GM21723 (cell line): ENCODE measurements at regions not wholly inside any gene's neighbourhood (a gene's known extent, or its start where the extent isn't known, plus 50 kb on each side); places are given as distances from the start of the nearest gene placed in this dataset.
"Not testable (repeated sequence)": the region's sequence is repeated elsewhere in the genome, so short reads cannot be mapped to it uniquely, and the experiment has no call there.

ENCODE experiments used
- ATAC-seq: cut with Tn5 transposase; IDR thresholded peaks from one replicate; pipeline ENCODE4 v1.9.1; 2021; ENCODE audit warnings: mild to moderate bottlenecking, moderate library complexity; ENCODE audit not compliant: unreplicated experiment

DNA sequence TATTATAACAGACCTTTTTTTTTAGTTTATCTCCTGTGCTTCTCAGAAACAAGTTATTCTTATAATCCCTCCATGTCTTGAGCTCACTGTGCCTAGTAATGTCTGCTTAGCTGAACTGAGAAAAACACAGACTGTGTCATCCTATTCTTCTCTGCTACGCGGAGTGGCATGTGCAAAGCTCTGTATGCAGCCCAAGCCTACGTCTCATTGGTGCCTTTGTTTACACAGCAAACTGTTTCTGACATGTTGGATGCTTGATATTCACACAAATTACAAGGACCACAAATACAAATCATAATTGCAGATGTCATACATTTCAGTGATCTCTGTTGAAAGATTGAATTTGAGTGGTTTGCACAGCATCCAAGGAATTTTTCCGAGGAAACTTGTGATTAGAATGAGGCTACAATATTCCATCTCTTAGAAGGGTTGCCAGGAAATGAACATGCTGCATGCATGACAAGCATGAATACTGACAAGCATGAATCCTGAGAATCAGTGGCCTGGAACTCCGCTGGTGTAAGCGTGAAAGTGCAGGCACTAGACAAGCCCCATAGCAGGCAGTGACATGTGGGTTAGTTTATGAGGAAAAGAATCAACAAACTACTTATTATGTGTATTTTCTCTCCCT lies 128.4 kb upstream of the SGK1 start:
- ATAC-seq, result no peak

GRCh38 chr6:134443009-134443408 lies 125.1 kb upstream of the SGK1 start:
- no peak for ATAC-seq

DNA sequence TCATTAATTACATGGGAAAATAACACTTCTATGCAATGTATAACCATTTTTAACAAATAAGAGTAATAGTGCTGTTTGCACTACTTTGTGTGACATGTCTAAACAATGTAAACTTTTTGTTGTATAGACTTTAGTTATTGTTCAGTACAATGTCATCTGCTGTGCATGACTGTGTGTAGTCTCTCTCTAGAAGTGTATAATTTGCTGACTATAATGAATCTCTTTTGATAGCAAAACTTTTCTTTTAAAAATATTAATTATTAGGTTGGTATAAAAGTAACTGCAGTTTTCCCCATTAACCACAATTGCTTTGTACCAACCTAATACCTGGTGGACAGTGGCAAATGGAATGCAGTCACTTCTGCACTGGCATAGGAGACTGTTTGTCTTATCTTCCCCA lies 124.2 kb upstream of the SGK1 start:
- no peak for ATAC-seq

- ATAC-seq, result no peak
Measured at GRCh38 chr6:134438837-134439236, 120.9 kb upstream of the SGK1 start.

DNA sequence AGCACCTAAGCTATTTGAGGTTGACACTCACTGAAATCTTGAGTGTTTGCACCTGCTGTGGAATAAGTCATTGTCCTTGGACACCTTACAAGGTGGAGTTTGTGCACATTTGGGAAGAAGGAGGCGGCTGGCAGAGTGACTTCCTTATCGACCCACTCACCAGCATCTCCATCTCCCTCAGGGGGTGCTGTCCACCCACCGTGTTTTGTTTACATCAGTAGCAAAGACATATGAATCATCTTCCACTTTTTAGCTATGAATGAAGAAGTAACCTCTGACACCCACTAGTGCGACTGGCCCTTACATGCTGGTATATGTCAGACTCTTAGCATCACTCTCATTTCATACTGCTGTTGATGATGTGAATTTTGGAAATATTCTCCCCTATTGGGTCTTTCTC lies 119.5 kb upstream of the SGK1 start:
- peak; percentile 48 for ATAC-seq

DNA sequence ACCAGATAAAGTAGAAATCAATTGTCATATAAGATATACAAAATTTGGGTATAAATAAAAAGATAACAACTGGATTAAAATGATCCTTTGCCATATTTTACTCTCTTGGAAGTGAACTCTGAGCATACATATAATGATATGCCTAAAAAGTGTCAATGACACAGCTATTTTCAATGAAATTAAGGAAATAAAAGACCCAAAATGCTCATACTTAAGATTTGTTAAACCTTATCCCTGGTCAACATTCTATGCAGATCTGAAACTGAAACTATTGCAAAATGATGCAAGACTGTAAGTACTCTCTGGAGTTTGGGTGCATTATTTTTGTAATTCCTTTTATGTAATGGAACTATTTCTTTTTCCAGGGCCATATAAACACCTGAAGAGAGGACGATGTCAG lies 119.0 kb upstream of the SGK1 start:
- peak; percentile 44 for ATAC-seq

DNA sequence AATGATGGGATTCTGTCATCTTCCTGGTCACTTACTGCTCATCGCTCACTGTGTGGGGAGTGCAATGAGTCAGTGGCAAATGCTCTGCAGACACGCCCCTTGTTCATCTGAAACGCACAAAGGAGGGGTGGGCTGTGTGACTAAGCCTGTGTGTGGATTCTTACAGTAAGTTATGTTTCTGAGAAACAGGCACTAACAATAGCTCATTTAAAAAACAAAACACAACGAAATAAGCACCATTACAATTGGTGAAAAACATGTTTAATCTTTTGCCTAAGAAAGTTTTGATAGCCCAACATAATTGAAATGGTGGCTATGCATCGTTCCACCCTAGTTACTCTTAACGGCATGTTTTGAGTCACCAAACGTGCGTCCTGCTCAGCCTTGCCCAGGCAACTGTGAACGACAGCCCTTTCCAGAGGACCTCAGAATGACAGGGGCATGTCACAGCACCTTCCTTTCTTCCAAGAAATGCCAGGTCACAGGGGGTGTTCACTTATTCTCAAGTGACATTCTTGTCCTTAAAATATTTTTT lies 118.4 kb upstream of the SGK1 start:
- ATAC-seq, result peak; percentile 88

- no peak for ATAC-seq
Measured at GRCh38 chr6:134435814-134436280, 117.9 kb upstream of the SGK1 start.

- no peak for ATAC-seq
Measured at GRCh38 chr6:134434019-134434942, 116.4 kb upstream of the SGK1 start.

GRCh38 chr6:134432036-134432435 lies 114.1 kb upstream of the SGK1 start:
- no peak for ATAC-seq

- ATAC-seq, result no peak
Measured at GRCh38 chr6:134431421-134431859, 113.5 kb upstream of the SGK1 start.

DNA sequence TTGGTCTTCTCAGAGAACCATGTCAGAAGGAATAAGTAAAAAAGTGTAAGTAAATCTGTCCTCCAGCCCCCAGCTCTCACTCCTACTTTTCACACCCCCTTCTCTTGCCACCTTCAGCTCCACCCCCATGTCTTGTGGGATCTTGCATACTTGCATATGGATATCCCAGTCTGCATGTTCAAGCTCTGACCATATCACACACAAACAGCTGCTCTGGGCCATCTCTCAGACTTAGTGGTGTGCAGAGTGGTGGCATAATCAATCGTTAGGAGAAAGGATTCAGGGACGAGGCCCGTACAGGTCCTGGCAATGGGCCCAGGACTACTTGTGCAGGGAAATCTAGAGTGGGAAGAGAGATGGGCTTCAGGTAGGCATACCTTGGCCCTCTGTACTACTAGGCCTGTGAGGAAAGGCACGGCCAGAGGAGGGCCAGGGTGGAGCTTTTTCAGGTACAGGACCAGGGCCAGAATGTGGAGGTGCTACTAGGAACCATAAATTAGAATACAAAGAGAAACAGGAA lies 112.0 kb upstream of the SGK1 start:
- no peak for ATAC-seq

DNA sequence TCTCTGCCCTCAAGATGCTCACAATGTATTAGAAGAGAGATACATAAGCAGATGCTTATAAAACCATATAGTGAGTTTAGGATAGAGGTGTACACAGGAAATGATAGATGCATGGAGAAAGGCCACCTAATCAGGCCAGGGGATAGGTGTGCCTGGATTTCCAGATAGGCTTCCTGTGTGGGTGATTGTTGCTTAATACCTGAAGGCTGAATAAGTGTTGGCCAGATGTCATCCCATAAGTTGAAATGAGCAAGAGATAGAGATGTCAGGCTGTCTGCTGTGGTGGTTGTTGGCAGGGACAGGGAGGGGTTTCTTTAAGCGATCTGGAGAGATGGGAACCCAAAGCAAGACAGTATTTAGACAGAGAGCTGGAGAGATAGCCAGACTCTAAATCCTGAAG lies 109.8 kb upstream of the SGK1 start:
- no peak for ATAC-seq

DNA sequence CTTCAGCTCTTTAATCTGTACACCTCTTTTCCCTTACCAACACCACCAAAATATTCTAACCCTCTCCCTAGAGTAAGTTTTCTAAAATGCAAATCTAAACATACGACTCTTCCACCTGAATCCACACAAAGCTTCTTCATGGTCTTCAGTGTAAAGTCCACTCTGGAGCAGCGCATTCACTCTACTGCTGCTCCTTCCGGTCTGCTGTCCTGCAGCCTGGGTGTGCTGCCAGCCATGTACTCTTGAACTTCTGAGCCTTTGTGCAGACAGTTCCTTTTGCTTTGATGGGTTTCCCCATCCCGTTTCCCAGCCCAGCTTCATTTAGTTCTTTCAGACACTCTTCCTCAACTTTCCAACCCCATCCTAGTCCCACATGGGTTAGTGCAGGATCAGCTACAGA lies 108.7 kb upstream of the SGK1 start:
- no peak for ATAC-seq

GRCh38 chr6:134425917-134426316 lies 108.0 kb upstream of the SGK1 start:
- ATAC-seq, result not testable (repeated sequence)

DNA sequence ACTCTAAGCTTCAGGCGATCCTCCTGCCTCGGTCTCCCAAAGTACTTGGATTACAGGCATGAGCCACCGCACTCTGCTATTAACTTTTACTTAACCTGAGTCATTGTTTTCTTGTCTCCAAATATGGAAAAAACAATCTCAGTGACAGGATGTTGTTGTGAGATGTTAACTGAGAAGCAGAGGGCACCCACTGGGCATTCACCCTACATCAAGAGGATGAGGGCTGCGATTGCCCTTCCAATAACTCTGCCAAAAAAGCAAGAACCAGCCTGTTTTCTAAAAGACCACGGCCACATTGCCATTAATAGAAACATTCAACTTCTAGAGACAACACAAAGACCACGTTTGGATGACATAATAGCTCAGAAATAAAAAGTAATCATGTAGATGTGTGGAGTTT lies 107.6 kb upstream of the SGK1 start:
- no peak for ATAC-seq

- ATAC-seq, result no peak
Measured at GRCh38 chr6:134424798-134425170, 106.9 kb upstream of the SGK1 start.

- ATAC-seq, result no peak
Measured at GRCh38 chr6:134424165-134424797, 106.4 kb upstream of the SGK1 start.

DNA sequence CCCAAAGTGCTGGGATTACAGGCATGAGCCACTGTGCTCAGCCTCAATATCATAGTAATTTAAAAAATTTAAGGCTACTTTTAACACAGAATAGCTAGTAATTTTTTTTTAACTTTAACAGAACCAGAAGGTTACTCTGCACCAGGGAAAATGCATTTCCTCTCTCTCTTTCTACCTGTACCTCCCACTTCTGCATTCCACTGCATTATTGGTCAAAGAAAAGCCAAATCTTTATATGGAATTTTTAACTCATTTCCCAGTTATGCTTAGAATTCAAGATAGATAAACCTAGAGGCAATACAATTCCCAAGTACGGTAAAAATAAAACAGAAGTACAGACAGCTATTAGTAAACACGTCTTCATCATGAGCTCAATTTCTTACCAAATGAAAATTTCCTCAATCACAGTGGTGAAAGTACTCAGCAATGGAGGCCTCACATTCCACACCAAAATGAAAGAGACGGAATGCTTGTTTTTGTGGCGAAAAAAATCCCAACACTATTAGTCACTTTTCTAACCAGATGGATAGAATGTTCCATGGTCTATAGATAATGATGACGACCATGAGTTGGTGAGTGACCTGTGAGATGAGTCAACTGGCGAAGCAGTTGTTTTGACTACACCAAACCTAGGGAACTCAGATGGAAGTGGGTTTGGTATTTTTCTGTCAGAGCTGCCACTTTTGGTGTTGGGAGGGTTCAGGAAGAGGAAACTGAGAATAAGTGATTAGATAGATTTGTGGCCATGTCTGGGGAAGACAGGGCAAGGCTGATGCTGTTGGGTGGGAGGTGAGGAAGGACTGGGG lies 104.7 kb upstream of the SGK1 start:
- no peak for ATAC-seq

GRCh38 chr6:134421501-134421900 lies 103.6 kb upstream of the SGK1 start:
- ATAC-seq, result no peak
